ENCODE measurements at regions not wholly inside any gene's neighbourhood (a gene's known extent, or its start where the extent isn't known, plus 50 kb on each side); places are given as distances from the start of the nearest gene placed in this dataset.
A peak's percentile ranks its signal among the peaks of the same experiment; 100 is the strongest.

DNA sequence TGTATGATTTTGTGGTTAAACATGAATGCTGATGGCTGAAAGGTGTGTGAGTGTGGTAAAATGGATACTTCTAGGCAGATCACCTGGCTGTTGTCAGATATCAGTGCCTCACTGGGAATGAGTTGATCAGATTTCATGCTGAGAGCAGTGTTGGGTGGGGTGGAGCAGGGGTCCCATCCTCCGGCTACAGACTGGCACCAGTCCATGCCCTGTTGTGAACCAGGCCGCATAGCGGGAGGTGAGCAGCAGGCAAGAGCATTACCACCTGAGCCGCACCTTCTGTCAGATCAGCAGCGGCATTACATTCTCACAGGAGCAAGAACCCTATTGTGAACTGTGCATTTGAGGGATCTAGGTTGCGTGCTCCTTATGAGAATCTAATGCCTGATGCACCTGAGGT is 78.7 kb downstream of the GLI2 start:
- Histone ChIP-seq H3K27ac (no peak overlapping the region; a peak in 1 of 6 replicates), H3K9me3 (no peaks in the 10 kb centered on the region), H3K4me1 (peaks cover 23% of the 10 kb centered on the region), H3K4me2 (no peak overlapping the region), H3K4me3 (no peak overlapping the region)
- ATAC-seq (no peak), DNase-seq (ENCODE audit: low read depth in 1 of 2, low spot score in 1 of 2) (no peak), FAIRE-seq (no peak)
- POLR2A ChIA-PET, result no interaction called here
- 96% methylated on average over 6 of the region's 6 CpGs for WGBS (ENCODE audit: missing lambda C conversion rate)
- TF ChIP-seq NPAS2 (CRISPR knock-in tag; IDR thresholded peaks at IDR 0.05; ENCODE audit: borderline replicate concordance), result no peak
- TF ChIP-seq HES2 (IDR thresholded peaks at IDR 0.05), result no peak
- TF ChIP-seq, protein P1, sequence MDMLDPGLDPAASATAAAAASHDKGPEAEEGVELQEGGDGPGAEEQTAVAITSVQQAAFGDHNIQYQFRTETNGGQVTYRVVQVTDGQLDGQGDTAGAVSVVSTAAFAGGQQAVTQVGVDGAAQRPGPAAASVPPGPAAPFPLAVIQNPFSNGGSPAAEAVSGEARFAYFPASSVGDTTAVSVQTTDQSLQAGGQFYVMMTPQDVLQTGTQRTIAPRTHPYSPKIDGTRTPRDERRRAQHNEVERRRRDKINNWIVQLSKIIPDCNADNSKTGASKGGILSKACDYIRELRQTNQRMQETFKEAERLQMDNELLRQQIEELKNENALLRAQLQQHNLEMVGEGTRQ (IDR thresholded peaks at IDR 0.05), result no peak
- TF ChIP-seq SMC3 (IDR thresholded peaks at IDR 0.05), result no peak
- CTCF ChIA-PET, result no interaction called here

GRCh38 chr2:120815292-120815691 is 79.6 kb downstream of the GLI2 start:
- Histone ChIP-seq H3K4me1 (peaks cover 28% of the 10 kb centered on the region), H3K4me3 (no peak overlapping the region), H3K27ac (no peak overlapping the region), H3K9me3 (no peaks in the 10 kb centered on the region), H3K4me2 (no peak overlapping the region)
- TF ChIP-seq RAD21 (conservative IDR thresholded peaks at IDR 0.05 in 1 of 2, IDR thresholded peaks at IDR 0.05 in 1 of 2), result no peak
- no peak for TF ChIP-seq CBX8 (IDR thresholded peaks at IDR 0.05)
- TF ChIP-seq NFE2L2 (conservative IDR thresholded peaks at IDR 0.05; ENCODE audit: low read length), result no peak
- WGBS (ENCODE audit: missing lambda C conversion rate), result 87% methylated on average over 12 of the region's 12 CpGs
- CTCF ChIA-PET, result interaction anchor here (1.4 kb wide), 1 partner anchor 119 kb away, joined by 5 read pairs; no protein-coding TSS in a partner anchor
- POLR2A ChIA-PET, result no interaction called here
- FAIRE-seq (no peak), ATAC-seq (no peak), DNase-seq (ENCODE audit: low read depth in 1 of 2, low spot score in 1 of 2) (no peak)

DNA sequence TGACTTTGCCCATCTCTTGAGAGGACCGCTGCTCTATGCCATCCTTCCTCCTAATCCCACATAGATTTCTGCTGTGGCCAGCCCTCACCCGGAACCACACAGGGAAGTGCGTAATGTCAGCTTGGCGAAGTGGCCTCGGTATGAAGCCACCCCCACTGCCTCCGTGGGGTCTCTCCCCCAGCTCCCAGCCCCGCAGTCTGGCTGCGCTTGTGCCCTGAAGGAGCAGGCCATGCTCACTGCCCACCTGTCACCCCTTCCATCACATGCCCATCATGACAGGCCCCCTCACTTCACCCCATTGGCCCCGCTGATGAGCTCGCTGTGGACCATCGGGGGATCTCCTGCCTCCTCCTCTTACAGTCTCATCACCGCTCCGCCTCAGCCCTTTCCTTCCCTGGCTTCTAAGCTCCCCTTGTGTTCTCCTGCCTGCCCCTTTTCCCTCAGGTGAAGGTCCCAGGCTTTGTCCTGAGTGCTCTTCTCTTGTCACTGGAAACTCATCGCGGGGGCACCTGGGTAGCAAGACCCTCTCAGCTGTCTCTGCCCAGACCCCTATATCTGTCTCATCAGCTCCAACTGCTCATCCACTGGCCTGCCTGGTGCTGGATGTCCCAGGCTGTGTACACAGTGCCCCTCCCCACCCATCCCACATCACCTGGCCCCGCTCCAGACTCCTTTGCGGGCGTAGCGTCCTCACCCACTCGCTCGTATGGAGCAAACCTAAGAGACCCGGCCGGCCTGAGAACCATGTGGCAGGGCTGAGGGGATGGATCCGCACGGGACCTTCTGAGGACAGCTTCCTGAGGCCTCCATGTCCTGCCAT is 81.7 kb downstream of the GLI2 start:
- POLR2A ChIA-PET, result no interaction called here

More for the DNA sequence above, 81.7 kb downstream of the GLI2 start:
- no peak for ATAC-seq
- no peak for DNase-seq (ENCODE audit: low read depth in 1 of 2, low spot score in 1 of 2)
- Histone ChIP-seq H3K4me3 (no peak overlapping the region), H3K4me1 (peaks cover 28% of the 10 kb centered on the region), H3K9me3 (no peaks in the 10 kb centered on the region), H3K4me2 (peak overlapping the region; percentile 55), H3K27ac (peak overlapping the region; percentile 66 to 84)
- no peak for FAIRE-seq
- CTCF ChIA-PET, result interaction anchor here (0.5 to 1.8 kb wide), 6 partner anchors 50 to 260 kb away, joined by 3 to 4 read pairs (median 3); no protein-coding TSS in a partner anchor
- TF ChIP-seq, protein P1 (IDR thresholded peaks at IDR 0.05), result no peak
- TF ChIP-seq ZSCAN20 (CRISPR knock-in tag; IDR thresholded peaks at IDR 0.05) (no peak), POLR2AphosphoS2 (conservative IDR thresholded peaks at IDR 0.05; ENCODE audit: low read length) (no peak), PHF8 (IDR thresholded peaks at IDR 0.05; ENCODE audit: borderline replicate concordance, low read depth) (no peak), MYC (IDR thresholded peaks at IDR 0.05; ENCODE audit: borderline replicate concordance, low read length) (no peak), SMC3 (IDR thresholded peaks at IDR 0.05) (no peak), CBX2 (IDR thresholded peaks at IDR 0.05; ENCODE audit: borderline replicate concordance, low read depth) (no peak), MAX (IDR thresholded peaks at IDR 0.05) (no peak), ESRRA (IDR thresholded peaks at IDR 0.05; ENCODE audit: borderline replicate concordance, low read length) (no peak), CBX8 (IDR thresholded peaks at IDR 0.05) (no peak), NFE2L2 (conservative IDR thresholded peaks at IDR 0.05; ENCODE audit: low read length) (no peak), FOXS1 (CRISPR knock-in tag; IDR thresholded peaks at IDR 0.05) (no peak)
- TF ChIP-seq, protein P2, sequence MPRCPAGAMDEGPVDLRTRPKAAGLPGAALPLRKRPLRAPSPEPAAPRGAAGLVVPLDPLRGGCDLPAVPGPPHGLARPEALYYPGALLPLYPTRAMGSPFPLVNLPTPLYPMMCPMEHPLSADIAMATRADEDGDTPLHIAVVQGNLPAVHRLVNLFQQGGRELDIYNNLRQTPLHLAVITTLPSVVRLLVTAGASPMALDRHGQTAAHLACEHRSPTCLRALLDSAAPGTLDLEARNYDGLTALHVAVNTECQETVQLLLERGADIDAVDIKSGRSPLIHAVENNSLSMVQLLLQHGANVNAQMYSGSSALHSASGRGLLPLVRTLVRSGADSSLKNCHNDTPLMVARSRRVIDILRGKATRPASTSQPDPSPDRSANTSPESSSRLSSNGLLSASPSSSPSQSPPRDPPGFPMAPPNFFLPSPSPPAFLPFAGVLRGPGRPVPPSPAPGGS (IDR thresholded peaks at IDR 0.05), result no peak
- TF ChIP-seq, protein P3, sequence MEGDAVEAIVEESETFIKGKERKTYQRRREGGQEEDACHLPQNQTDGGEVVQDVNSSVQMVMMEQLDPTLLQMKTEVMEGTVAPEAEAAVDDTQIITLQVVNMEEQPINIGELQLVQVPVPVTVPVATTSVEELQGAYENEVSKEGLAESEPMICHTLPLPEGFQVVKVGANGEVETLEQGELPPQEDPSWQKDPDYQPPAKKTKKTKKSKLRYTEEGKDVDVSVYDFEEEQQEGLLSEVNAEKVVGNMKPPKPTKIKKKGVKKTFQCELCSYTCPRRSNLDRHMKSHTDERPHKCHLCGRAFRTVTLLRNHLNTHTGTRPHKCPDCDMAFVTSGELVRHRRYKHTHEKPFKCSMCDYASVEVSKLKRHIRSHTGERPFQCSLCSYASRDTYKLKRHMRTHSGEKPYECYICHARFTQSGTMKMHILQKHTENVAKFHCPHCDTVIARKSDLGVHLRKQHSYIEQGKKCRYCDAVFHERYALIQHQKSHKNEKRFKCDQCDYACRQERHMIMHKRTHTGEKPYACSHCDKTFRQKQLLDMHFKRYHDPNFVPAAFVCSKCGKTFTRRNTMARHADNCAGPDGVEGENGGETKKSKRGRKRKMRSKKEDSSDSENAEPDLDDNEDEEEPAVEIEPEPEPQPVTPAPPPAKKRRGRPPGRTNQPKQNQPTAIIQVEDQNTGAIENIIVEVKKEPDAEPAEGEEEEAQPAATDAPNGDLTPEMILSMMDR (IDR thresholded peaks at IDR 0.05), result no peak
- WGBS (ENCODE audit: missing lambda C conversion rate), result 94% methylated on average over 25 of the region's 25 CpGs
